ENCODE measurements at regions not wholly inside any gene's neighbourhood (a gene's known extent, or its start where the extent isn't known, plus 50 kb on each side); places are given as distances from the start of the nearest gene placed in this dataset.

DNA sequence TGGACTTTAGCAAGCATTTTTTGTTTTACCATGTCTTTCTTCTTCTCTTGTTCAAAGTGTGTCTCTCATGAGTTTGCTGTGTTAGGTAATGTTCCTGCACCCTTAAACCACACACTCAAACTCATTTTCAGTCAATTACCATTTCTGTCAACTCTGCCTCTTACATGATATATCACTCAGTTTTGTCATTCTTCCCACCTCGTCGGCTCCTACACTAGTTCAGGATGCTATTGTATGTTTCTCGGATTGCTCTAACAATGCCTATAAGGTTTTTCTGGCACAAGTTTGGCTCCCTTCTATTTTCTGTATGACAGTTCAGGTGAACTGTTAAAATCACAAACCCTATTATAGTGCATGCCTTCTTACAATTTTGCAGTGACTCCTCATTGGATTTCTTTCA is 260.8 kb upstream of the NAV3 start:
- Histone ChIP-seq H4K5ac (ENCODE audit: low read depth, low read length) (no peak overlapping the region), H4K91ac (ENCODE audit: insufficient read depth, low read depth, low read length) (no peak overlapping the region), H3K27ac (ENCODE audit: insufficient read depth, low read length) (no peak overlapping the region), H2BK120ac (ENCODE audit: low read depth, low read length) (no peak overlapping the region), H3K56ac (ENCODE audit: extremely low read depth, insufficient read depth, low read length) (no peak overlapping the region), H2AFZ (replicated peaks; ENCODE audit: low read length, poor library complexity) (no peak overlapping the region), H3K9ac (ENCODE audit: low read depth, low read length) (no peak overlapping the region), H2BK5ac (ENCODE audit: low read depth, low read length, poor library complexity, severe bottlenecking) (no peak overlapping the region), H3K79me1 (ENCODE audit: low read depth in 1 of 2, low read length in 2 of 2) (no peaks in the 10 kb centered on the region), H2BK15ac (ENCODE audit: low read depth, low read length) (no peak overlapping the region), H3K14ac (replicated peaks; ENCODE audit: low read depth, low read length) (no peak overlapping the region), H3K18ac (ENCODE audit: low read depth, low read length) (no peak overlapping the region), H2AK9ac (replicated peaks; ENCODE audit: low read depth, low read length, poor library complexity) (no peak overlapping the region), H3K36me3 (ENCODE audit: control insufficient read depth, insufficient read depth, low read length) (no peaks in the 10 kb centered on the region), H3K9me3 (ENCODE audit: control insufficient read depth, insufficient read depth, low read length) (no peaks in the 10 kb centered on the region), H4K20me1 (ENCODE audit: insufficient read depth, low read length) (no peaks in the 10 kb centered on the region), H4K8ac (ENCODE audit: low read depth in 2 of 2, low read length in 2 of 2) (no peak overlapping the region), H3K4me2 (ENCODE audit: low read depth, low read length) (no peak overlapping the region), H3K23ac (ENCODE audit: low read depth, low read length) (no peak overlapping the region), H3K4me1 (ENCODE audit: control insufficient read depth, insufficient read depth, low read length) (no peaks in the 10 kb centered on the region), H3K9me1 (ENCODE audit: insufficient read depth, low read length) (no peaks in the 10 kb centered on the region), H3K4me3 (ENCODE audit: insufficient read depth, low read depth, low read length) (no peak overlapping the region), H3K27me3 (ENCODE audit: control insufficient read depth, insufficient read depth, low read length) (no peaks in the 10 kb centered on the region), H3K4ac (ENCODE audit: low read depth, low read length) (no peak overlapping the region), H2BK20ac (ENCODE audit: low read depth, low read length) (no peak overlapping the region), H2AK5ac (ENCODE audit: low read depth, low read length) (no peak overlapping the region)
- DNase-seq (no peak), ATAC-seq (ENCODE audit: low read depth) (no peak)
- intact Hi-C loops (cut with micrococcal nuclease), result no loop called here
- dilution Hi-C loops (cut with HindIII; ENCODE audit: low sequenced_read_pairs, unreplicated experiment), result no loop called here
- BruUV-seq (replicated peaks), result no TSS peak
- CTCF ChIA-PET, result no interaction called here
- in situ Hi-C loops (cut with MboI; ENCODE audit: low sequenced_read_pairs), result no loop called here
- POLR2A ChIA-PET (ENCODE audit: unreplicated experiment), result no interaction called here
- no CpG with 5 or more reads among the region's 3 CpGs for WGBS, 2 experiments (ENCODE audit: extremely low coverage in 2 of 2, insufficient read length in 1 of 2)
- TF ChIP-seq RFX5 (IDR thresholded peaks at IDR 0.05; ENCODE audit: low read depth, low read length) (no peak), NFE2L2 (IDR thresholded peaks at IDR 0.05; ENCODE audit: low read depth, low read length) (no peak), MXI1 (IDR thresholded peaks at IDR 0.05; ENCODE audit: borderline replicate concordance, low read depth, low read length) (no peak), POLR2A (IDR thresholded peaks at IDR 0.05; ENCODE audit: low read depth, low read length) (no peak)

Measured in IMR-90 (cell line).